CD14-positive monocyte (primary cell): ENCODE measurements at regions not wholly inside any gene's neighbourhood (a gene's known extent, or its start where the extent isn't known, plus 50 kb on each side); places are given as distances from the start of the nearest gene placed in this dataset.

Experiments
- DNase-seq, 3 donors: peaks; one replicate each; pipeline ENCODE4 v3.0.0-alpha.2; 2011 to 2022
- H2AFZ ChIP-seq: 2 replicates; pipeline ENCODE4 v1.6.0; 2012; ENCODE audit warnings: mild to moderate bottlenecking, low read depth, low read length, inconsistent platforms; ENCODE audit not compliant: insufficient read depth, poor library complexity, severe bottlenecking
- H3K27ac ChIP-seq, 2 donors: 1 replicate in 1 of 2; 2 replicates in 1 of 2; pipeline ENCODE4 v1.5.1; 2012 to 2013; ENCODE audit warnings: low read length in 2 of 2, control low read depth in 1 of 2, inconsistent platforms in 1 of 2, low read depth in 1 of 2, mild to moderate bottlenecking in 1 of 2
- H3K27me3 ChIP-seq, 2 donors: one replicate each; pipeline versions ENCODE4 v1.6.0 to v1.6.1; 2011 to 2013; ENCODE audit warnings: low read length in 2 of 2; ENCODE audit not compliant: control insufficient read depth in 2 of 2, insufficient read depth in 2 of 2
- H3K36me3 ChIP-seq, 2 donors: replicated peaks in 1 of 2; 1 replicate in 1 of 2; 2 replicates in 1 of 2; pipeline versions ENCODE4 v1.5.1 to v1.6.1; 2012 to 2013; ENCODE audit warnings: low read length in 2 of 2, control low read depth in 1 of 2, inconsistent platforms in 1 of 2, mild to moderate bottlenecking in 1 of 2; ENCODE audit not compliant: insufficient read depth in 2 of 2, control insufficient read depth in 1 of 2
- H3K4me1 ChIP-seq, 2 donors: 1 replicate in 1 of 2; 2 replicates in 1 of 2; pipeline versions ENCODE4 v1.5.1 to v1.6.1; 2012 to 2013; ENCODE audit warnings: low read length in 2 of 2, control low read depth in 1 of 2, inconsistent platforms in 1 of 2, mild to moderate bottlenecking in 1 of 2, moderate library complexity in 1 of 2; ENCODE audit not compliant: insufficient read depth in 2 of 2, control insufficient read depth in 1 of 2
- H3K4me2 ChIP-seq: replicated peaks from 2 replicates; pipeline ENCODE3; 2012; ENCODE audit warnings: low read length, moderate library complexity, mild to moderate bottlenecking; ENCODE audit not compliant: poor library complexity, severe bottlenecking; ENCODE audit errors: extremely low read depth
- H3K4me3 ChIP-seq, 3 experiments: fragments of 200-600 bp in 1 of 3; sonication (generic) in 1 of 3; replicated peaks in 1 of 3; 1 replicate in 2 of 3; 2 replicates in 1 of 3; pipeline ENCODE4 v1.5.1; 2011 to 2013; ENCODE audit warnings: low read length in 3 of 3, mild to moderate bottlenecking in 3 of 3, control low read depth in 2 of 3, low read depth in 2 of 3, inconsistent platforms in 1 of 3, moderate library complexity in 1 of 3
- H3K79me2 ChIP-seq: 2 replicates; pipeline ENCODE4 v1.6.0; 2012; ENCODE audit warnings: mild to moderate bottlenecking, control low read depth, inconsistent platforms, low read length, moderate library complexity; ENCODE audit not compliant: insufficient read depth
- H3K9ac ChIP-seq: 2 replicates; pipeline ENCODE4 v1.6.0; 2017; ENCODE audit warnings: low read length, mild to moderate bottlenecking; ENCODE audit not compliant: insufficient read depth, poor library complexity, severe bottlenecking
- H3K9me3 ChIP-seq, 2 donors: replicated peaks in 1 of 2; 1 replicate in 1 of 2; 2 replicates in 1 of 2; pipeline versions ENCODE4 v1.5.1 to v1.6.1; 2012 to 2013; ENCODE audit warnings: low read length in 2 of 2, control low read depth in 1 of 2; ENCODE audit not compliant: control insufficient read depth in 1 of 2, insufficient read depth in 1 of 2
- H4K20me1 ChIP-seq: 2 replicates; pipeline ENCODE4 v1.6.0; 2012; ENCODE audit warnings: mild to moderate bottlenecking, low read length, control low read depth, moderate library complexity; ENCODE audit not compliant: insufficient read depth
- H3K27ac Mint-ChIP-seq, 7 donors: one replicate each; pipeline ENCODE4 v1.8.0; 2020; ENCODE audit warnings: mild to moderate bottlenecking in 7 of 7, mixed read lengths in 7 of 7, moderate library complexity in 6 of 7, inconsistent platforms in 2 of 7
- H3K27me3 Mint-ChIP-seq, 3 donors: one replicate each; pipeline ENCODE4 v1.8.0; 2021 to 2022; ENCODE audit warnings: low read depth in 3 of 3, mild to moderate bottlenecking in 3 of 3, mixed read lengths in 3 of 3, moderate library complexity in 3 of 3, inconsistent platforms in 1 of 3
- H3K36me3 Mint-ChIP-seq, 2 donors: one replicate each; pipeline ENCODE4 v1.8.0; 2020; ENCODE audit warnings: mixed read lengths in 2 of 2, inconsistent platforms in 1 of 2, mild to moderate bottlenecking in 1 of 2
- H3K4me1 Mint-ChIP-seq: one replicate; pipeline ENCODE4 v1.8.0; 2020; ENCODE audit warnings: mild to moderate bottlenecking, mixed read lengths
- H3K4me3 Mint-ChIP-seq, 2 donors: one replicate each; pipeline ENCODE4 v1.8.0; 2020; ENCODE audit warnings: mild to moderate bottlenecking in 2 of 2, mixed read lengths in 2 of 2, moderate library complexity in 1 of 2
- H3K9me3 Mint-ChIP-seq, 7 donors: one replicate each; pipeline ENCODE4 v1.8.0; 2020 to 2022; ENCODE audit warnings: mixed read lengths in 7 of 7, mild to moderate bottlenecking in 6 of 7, moderate library complexity in 6 of 7, inconsistent platforms in 2 of 7
- WGBS: methylation state at CpG from one replicate; pipeline ENCODE4 v1.1.5; 2013; ENCODE audit warnings: missing lambda C conversion rate; ENCODE audit not compliant: insufficient coverage; 5-methylcytosine and 5-hydroxymethylcytosine counted together
- intact Hi-C, 2 donors: fragments of 100-400 bp; cut with micrococcal nuclease; formaldehyde crosslinking; loops; one replicate each; pipeline versions ENCODE4 v1.15.0 to v1.15.1; 2023
- TF ChIP-seq, protein P1 (sequence below): fragments of 200-600 bp; IDR thresholded peaks from one replicate; pipeline ENCODE4 v1.8.0; 2022; ENCODE audit warnings: antibody characterized with exemption, mild to moderate bottlenecking

DNA sequence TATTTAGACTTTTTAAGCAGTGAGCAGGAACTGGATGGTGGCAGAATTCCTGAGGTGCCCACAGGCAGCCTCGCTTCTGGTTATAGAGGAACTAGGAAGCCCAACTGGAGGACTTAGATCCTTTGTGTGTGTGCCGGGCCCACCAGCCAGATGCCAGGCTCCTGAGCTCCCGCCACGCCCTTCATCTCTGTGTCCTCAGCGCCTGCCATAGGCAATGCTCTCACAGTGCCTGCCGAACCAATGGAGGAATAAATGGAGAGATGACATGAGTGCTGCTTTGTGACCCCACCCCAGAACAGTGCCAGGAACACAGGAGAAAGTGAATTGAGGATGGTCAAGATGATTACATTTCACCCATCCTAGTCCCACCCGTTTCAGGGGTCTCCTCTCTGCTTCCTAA is 146.0 kb downstream of the UNC5CL start:
- H3K27ac Mint-ChIP-seq = no peak overlapping the region
- TF ChIP-seq, protein P1, sequence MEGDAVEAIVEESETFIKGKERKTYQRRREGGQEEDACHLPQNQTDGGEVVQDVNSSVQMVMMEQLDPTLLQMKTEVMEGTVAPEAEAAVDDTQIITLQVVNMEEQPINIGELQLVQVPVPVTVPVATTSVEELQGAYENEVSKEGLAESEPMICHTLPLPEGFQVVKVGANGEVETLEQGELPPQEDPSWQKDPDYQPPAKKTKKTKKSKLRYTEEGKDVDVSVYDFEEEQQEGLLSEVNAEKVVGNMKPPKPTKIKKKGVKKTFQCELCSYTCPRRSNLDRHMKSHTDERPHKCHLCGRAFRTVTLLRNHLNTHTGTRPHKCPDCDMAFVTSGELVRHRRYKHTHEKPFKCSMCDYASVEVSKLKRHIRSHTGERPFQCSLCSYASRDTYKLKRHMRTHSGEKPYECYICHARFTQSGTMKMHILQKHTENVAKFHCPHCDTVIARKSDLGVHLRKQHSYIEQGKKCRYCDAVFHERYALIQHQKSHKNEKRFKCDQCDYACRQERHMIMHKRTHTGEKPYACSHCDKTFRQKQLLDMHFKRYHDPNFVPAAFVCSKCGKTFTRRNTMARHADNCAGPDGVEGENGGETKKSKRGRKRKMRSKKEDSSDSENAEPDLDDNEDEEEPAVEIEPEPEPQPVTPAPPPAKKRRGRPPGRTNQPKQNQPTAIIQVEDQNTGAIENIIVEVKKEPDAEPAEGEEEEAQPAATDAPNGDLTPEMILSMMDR = no peak
- Histone ChIP-seq H3K9ac (no peak overlapping the region), H3K36me3 (no peaks in the 10 kb centered on the region), H3K9me3 (no peaks in the 10 kb centered on the region), H3K4me2 (no peak overlapping the region), H3K4me3 (no peak overlapping the region), H3K4me1 (no peaks in the 10 kb centered on the region), H2AFZ (no peak overlapping the region), H3K27ac (no peak overlapping the region), H3K79me2 (no peaks in the 10 kb centered on the region), H3K27me3 (no peaks in the 10 kb centered on the region), H4K20me1 (no peaks in the 10 kb centered on the region)
- H3K9me3 Mint-ChIP-seq = peaks cover 0 to 2% (median 0%) of the 10 kb centered on the region in 7 donors
- peaks cover 2 to 5% (median 3%) of the 10 kb centered on the region in 3 donors for H3K27me3 Mint-ChIP-seq
- H3K4me3 Mint-ChIP-seq = no peak overlapping the region
- H3K36me3 Mint-ChIP-seq = no peaks in the 10 kb centered on the region
- no peak for DNase-seq
- H3K4me1 Mint-ChIP-seq = no peaks in the 10 kb centered on the region
- 93% methylated on average over 5 of the region's 7 CpGs for WGBS
- intact Hi-C loops = no loop called here

DNA sequence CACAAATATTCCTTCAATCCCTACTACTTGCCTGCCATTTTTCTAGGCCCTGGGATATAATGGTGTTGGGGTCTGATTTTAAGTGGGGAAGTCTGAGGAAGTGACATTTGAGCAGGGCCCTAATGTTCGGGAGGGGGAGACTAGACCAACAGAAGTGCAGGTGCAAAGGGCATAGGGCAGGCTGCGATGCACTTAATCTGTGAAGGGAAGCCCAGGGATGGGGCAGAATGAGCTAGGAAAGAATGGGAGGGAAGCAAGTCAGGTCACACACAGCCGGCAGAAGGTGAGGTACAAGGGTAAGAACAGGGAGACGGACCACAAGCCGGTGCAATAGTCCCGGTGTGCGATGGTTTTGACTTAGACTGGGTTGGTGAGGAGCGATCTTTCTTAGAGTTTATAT is 146.8 kb downstream of the UNC5CL start:
- 96% methylated on average over 4 of the region's 8 CpGs for WGBS
- H3K4me3 Mint-ChIP-seq = no peak overlapping the region
- Histone ChIP-seq H3K27me3 (no peaks in the 10 kb centered on the region), H3K4me3 (no peak overlapping the region), H3K79me2 (no peaks in the 10 kb centered on the region), H3K4me2 (no peak overlapping the region), H3K36me3 (no peaks in the 10 kb centered on the region), H3K4me1 (no peaks in the 10 kb centered on the region), H2AFZ (no peak overlapping the region), H3K9me3 (no peaks in the 10 kb centered on the region), H3K27ac (no peak overlapping the region), H3K9ac (no peak overlapping the region), H4K20me1 (no peaks in the 10 kb centered on the region)
- H3K36me3 Mint-ChIP-seq = no peaks in the 10 kb centered on the region
- no peak overlapping the region for H3K27ac Mint-ChIP-seq
- TF ChIP-seq, protein P1 = no peak
- intact Hi-C loops = no loop called here
- H3K4me1 Mint-ChIP-seq = no peaks in the 10 kb centered on the region
- H3K27me3 Mint-ChIP-seq = peaks cover 2 to 3% (median 3%) of the 10 kb centered on the region in 3 donors
- peaks cover 0 to 2% (median 0%) of the 10 kb centered on the region in 7 donors for H3K9me3 Mint-ChIP-seq
- DNase-seq = no peak
